ENCODE measurements at regions not wholly inside any gene's neighbourhood (a gene's known extent, or its start where the extent isn't known, plus 50 kb on each side); places are given as distances from the start of the nearest gene placed in this dataset.

GRCh38 chr5:174376726-174377373 lies 331.3 kb downstream of the NSG2 start:
- Histone ChIP-seq H3K9me3 (ENCODE audit: control extremely low read depth in 1 of 5, control insufficient read depth in 4 of 5, insufficient read depth in 2 of 5, low read depth in 1 of 5, low read length in 4 of 5) (peaks cover 0 to 3% (median 0%) of the 10 kb centered on the region in 5 experiments), H3K36me3 (ENCODE audit: control insufficient read depth in 4 of 4, insufficient read depth in 4 of 4, low read length in 3 of 4) (no peaks in the 10 kb centered on the region), H3K4me3 (ENCODE audit: control insufficient read depth in 1 of 7, extremely low read depth in 1 of 7, insufficient read depth in 4 of 7, low read depth in 2 of 7, low read length in 6 of 7) (no peak overlapping the region), H3K27me3 (replicated peaks in 2 of 5; ENCODE audit: control insufficient read depth in 4 of 5, insufficient read depth in 5 of 5, low read length in 4 of 5) (peaks cover 0 to 14% (median 3%) of the 10 kb centered on the region in 5 experiments), H3K27ac (ENCODE audit: insufficient read depth in 1 of 2, low read depth in 1 of 2, low read length in 2 of 2, poor library complexity in 1 of 2, severe bottlenecking in 2 of 2) (no peak overlapping the region), H3K4me1 (ENCODE audit: control extremely low read depth in 1 of 4, control insufficient read depth in 4 of 4, insufficient read depth in 4 of 4, low read length in 3 of 4) (no peaks in the 10 kb centered on the region)
- POLR2A ChIA-PET = no interaction called here
- CTCF ChIA-PET = no interaction called here
- no CpG with 5 or more reads among the region's 6 CpGs for WGBS (ENCODE audit: insufficient coverage)
- no peak for DNase-seq

DNA sequence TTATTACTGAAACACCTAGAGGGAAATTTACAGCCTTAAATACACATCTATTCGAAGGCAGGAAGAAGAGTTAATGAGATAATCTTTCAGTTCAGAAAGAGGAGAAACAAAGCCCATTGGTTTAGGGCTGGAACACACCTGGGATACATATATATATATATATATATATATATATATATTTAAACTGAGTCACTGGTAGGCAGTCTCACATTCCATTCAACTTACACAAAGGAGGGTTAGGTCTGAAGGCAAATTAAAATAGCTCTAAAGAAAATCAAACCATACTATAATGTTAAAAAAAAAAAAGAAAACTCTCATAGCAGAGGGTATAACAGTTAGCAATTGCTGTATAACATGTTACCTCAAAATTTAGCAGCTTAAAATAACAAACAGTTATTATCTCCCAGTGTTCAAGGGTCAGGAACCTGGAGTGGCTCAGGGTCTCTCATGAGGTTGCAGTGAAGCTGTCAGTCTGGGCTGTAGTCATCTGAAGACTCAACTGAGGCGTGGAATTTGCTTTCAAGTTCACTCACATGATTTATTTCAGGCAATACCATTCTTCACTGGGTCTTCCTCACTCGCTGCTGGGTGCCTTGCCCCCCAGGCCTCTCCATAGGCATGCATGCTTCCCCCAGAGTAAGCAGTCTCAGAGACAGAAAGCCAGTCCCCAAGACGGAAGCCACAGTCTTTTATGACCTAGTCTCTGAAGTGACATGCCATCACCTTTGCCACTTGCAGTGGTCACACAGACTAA lies 332.8 kb downstream of the NSG2 start:
- 100% methylated on average over 3 of the region's 4 CpGs for WGBS (ENCODE audit: insufficient coverage)
- CTCF ChIA-PET = no interaction called here
- Histone ChIP-seq H3K4me1 (ENCODE audit: control extremely low read depth in 1 of 4, control insufficient read depth in 4 of 4, insufficient read depth in 4 of 4, low read length in 3 of 4) (no peaks in the 10 kb centered on the region), H3K36me3 (ENCODE audit: control insufficient read depth in 4 of 4, insufficient read depth in 4 of 4, low read length in 3 of 4) (no peaks in the 10 kb centered on the region), H3K27me3 (replicated peaks in 2 of 5; ENCODE audit: control insufficient read depth in 4 of 5, insufficient read depth in 5 of 5, low read length in 4 of 5) (peaks cover 0 to 14% (median 3%) of the 10 kb centered on the region in 5 experiments), H3K27ac (ENCODE audit: insufficient read depth in 1 of 2, low read depth in 1 of 2, low read length in 2 of 2, poor library complexity in 1 of 2, severe bottlenecking in 2 of 2) (no peak overlapping the region), H3K9me3 (ENCODE audit: control extremely low read depth in 1 of 5, control insufficient read depth in 4 of 5, insufficient read depth in 2 of 5, low read depth in 1 of 5, low read length in 4 of 5) (peaks cover 0 to 3% (median 0%) of the 10 kb centered on the region in 5 experiments), H3K4me3 (ENCODE audit: control insufficient read depth in 1 of 7, extremely low read depth in 1 of 7, insufficient read depth in 4 of 7, low read depth in 2 of 7, low read length in 6 of 7) (no peak overlapping the region)
- DNase-seq = no peak
- POLR2A ChIA-PET = no interaction called here

DNA sequence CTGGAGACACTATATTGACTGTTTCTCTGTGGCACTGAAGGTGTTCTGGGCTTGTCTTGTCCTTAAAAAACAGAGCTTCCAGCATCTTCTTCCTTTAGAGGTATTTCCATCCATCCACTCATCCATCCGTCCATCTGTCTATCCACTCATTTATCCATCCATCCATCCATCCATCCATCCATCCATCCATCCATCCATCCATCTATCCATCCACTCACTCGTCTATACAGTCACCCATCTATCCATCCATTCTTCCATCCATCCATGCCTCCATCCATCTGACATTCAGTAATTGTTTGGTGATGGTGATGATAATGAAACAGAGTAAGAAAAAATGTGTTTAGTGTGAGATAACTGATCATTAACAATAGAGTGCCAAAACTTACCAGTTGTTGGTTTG lies 334.8 kb downstream of the NSG2 start:
- peaks cover 0 to 19% (median 3%) of the 10 kb centered on the region in 5 experiments for H3K27me3 ChIP-seq (replicated peaks in 2 of 5; ENCODE audit: control insufficient read depth in 4 of 5, insufficient read depth in 5 of 5, low read length in 4 of 5)
- ChIA-PET POLR2A (no interaction called here), CTCF (no interaction called here)
- H3K4me3 ChIP-seq (ENCODE audit: control insufficient read depth in 1 of 7, extremely low read depth in 1 of 7, insufficient read depth in 4 of 7, low read depth in 2 of 7, low read length in 6 of 7) = no peak overlapping the region
- H3K36me3 ChIP-seq (ENCODE audit: control insufficient read depth in 4 of 4, insufficient read depth in 4 of 4, low read length in 3 of 4) = no peaks in the 10 kb centered on the region
- H3K4me1 ChIP-seq (ENCODE audit: control extremely low read depth in 1 of 4, control insufficient read depth in 4 of 4, insufficient read depth in 4 of 4, low read length in 3 of 4) = no peaks in the 10 kb centered on the region
- WGBS (ENCODE audit: insufficient coverage) = no CpG with 5 or more reads among the region's 2 CpGs
- no peak for DNase-seq
- H3K9me3 ChIP-seq (ENCODE audit: control extremely low read depth in 1 of 5, control insufficient read depth in 4 of 5, insufficient read depth in 2 of 5, low read depth in 1 of 5, low read length in 4 of 5) = peaks cover 0 to 3% (median 0%) of the 10 kb centered on the region in 5 experiments
- H3K27ac ChIP-seq (ENCODE audit: insufficient read depth in 1 of 2, low read depth in 1 of 2, low read length in 2 of 2, poor library complexity in 1 of 2, severe bottlenecking in 2 of 2) = no peak overlapping the region

- H3K9me3 ChIP-seq (ENCODE audit: control extremely low read depth in 1 of 5, control insufficient read depth in 4 of 5, insufficient read depth in 2 of 5, low read depth in 1 of 5, low read length in 4 of 5) = peaks cover 0 to 3% (median 0%) of the 10 kb centered on the region in 5 experiments
- DNase-seq = no peak
- ChIA-PET POLR2A (no interaction called here), CTCF (no interaction called here)
- no peak overlapping the region for H3K27ac ChIP-seq (ENCODE audit: insufficient read depth in 1 of 2, low read depth in 1 of 2, low read length in 2 of 2, poor library complexity in 1 of 2, severe bottlenecking in 2 of 2)
- H3K4me1 ChIP-seq (ENCODE audit: control extremely low read depth in 1 of 4, control insufficient read depth in 4 of 4, insufficient read depth in 4 of 4, low read length in 3 of 4) = no peaks in the 10 kb centered on the region
- WGBS (ENCODE audit: insufficient coverage) = no CpG with 5 or more reads among the region's 4 CpGs
- no peak overlapping the region for H3K4me3 ChIP-seq (ENCODE audit: control insufficient read depth in 1 of 7, extremely low read depth in 1 of 7, insufficient read depth in 4 of 7, low read depth in 2 of 7, low read length in 6 of 7)
- H3K27me3 ChIP-seq (replicated peaks in 2 of 5; ENCODE audit: control insufficient read depth in 4 of 5, insufficient read depth in 5 of 5, low read length in 4 of 5) = peaks cover 0 to 21% (median 2%) of the 10 kb centered on the region in 5 experiments
- no peaks in the 10 kb centered on the region for H3K36me3 ChIP-seq (ENCODE audit: control insufficient read depth in 4 of 4, insufficient read depth in 4 of 4, low read length in 3 of 4)
Observed at GRCh38 chr5:174381241-174381640, 335.7 kb downstream of the NSG2 start.

- POLR2A ChIA-PET = no interaction called here
- 100% methylated on average over 1 of the region's 3 CpGs for WGBS (ENCODE audit: insufficient coverage)
- CTCF ChIA-PET = no interaction called here
- H3K27ac ChIP-seq (ENCODE audit: insufficient read depth in 1 of 2, low read depth in 1 of 2, low read length in 2 of 2, poor library complexity in 1 of 2, severe bottlenecking in 2 of 2) = no peak overlapping the region
- peaks cover 0 to under 1% (median 0%) of the 10 kb centered on the region in 5 experiments for H3K9me3 ChIP-seq (ENCODE audit: control extremely low read depth in 1 of 5, control insufficient read depth in 4 of 5, insufficient read depth in 2 of 5, low read depth in 1 of 5, low read length in 4 of 5)
- no peak for DNase-seq
- peaks cover 0 to 29% (median 0%) of the 10 kb centered on the region in 5 experiments for H3K27me3 ChIP-seq (replicated peaks in 2 of 5; ENCODE audit: control insufficient read depth in 4 of 5, insufficient read depth in 5 of 5, low read length in 4 of 5)
- no peaks in the 10 kb centered on the region for H3K36me3 ChIP-seq (ENCODE audit: control insufficient read depth in 4 of 4, insufficient read depth in 4 of 4, low read length in 3 of 4)
- no peaks in the 10 kb centered on the region for H3K4me1 ChIP-seq (ENCODE audit: control extremely low read depth in 1 of 4, control insufficient read depth in 4 of 4, insufficient read depth in 4 of 4, low read length in 3 of 4)
- H3K4me3 ChIP-seq (ENCODE audit: control insufficient read depth in 1 of 7, extremely low read depth in 1 of 7, insufficient read depth in 4 of 7, low read depth in 2 of 7, low read length in 6 of 7) = no peak overlapping the region
Observed at GRCh38 chr5:174383210-174384167, 338.0 kb downstream of the NSG2 start.

DNA sequence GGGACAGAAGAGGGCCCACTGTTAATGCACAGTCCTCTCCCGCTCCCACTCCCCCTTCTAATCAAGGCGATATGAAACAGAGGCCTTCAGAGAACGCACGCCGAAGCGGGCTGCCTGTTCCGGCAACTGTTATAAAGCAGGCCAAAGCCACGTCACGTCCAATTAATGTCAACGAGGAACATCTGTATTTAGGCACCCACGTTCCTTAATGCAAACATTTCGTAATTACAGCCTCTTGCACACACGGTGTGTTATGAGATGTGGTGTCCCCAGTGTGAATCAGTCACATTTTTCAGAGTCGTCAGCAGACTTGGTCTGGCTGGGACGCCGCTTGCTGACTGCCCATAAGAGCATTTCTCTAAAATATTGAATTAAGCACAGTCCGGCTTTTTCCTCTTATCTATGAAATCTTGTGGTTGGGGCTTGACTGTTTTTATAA lies 339.0 kb downstream of the NSG2 start:
- POLR2A ChIA-PET = no interaction called here
- H3K27ac ChIP-seq (ENCODE audit: insufficient read depth in 1 of 2, low read depth in 1 of 2, low read length in 2 of 2, poor library complexity in 1 of 2, severe bottlenecking in 2 of 2) = no peak overlapping the region
- no peaks in the 10 kb centered on the region for H3K36me3 ChIP-seq (ENCODE audit: control insufficient read depth in 4 of 4, insufficient read depth in 4 of 4, low read length in 3 of 4)
- peaks cover 0 to 33% (median 0%) of the 10 kb centered on the region in 5 experiments for H3K27me3 ChIP-seq (replicated peaks in 2 of 5; ENCODE audit: control insufficient read depth in 4 of 5, insufficient read depth in 5 of 5, low read length in 4 of 5)
- H3K9me3 ChIP-seq (ENCODE audit: control extremely low read depth in 1 of 5, control insufficient read depth in 4 of 5, insufficient read depth in 2 of 5, low read depth in 1 of 5, low read length in 4 of 5) = no peaks in the 10 kb centered on the region
- H3K4me3 ChIP-seq (ENCODE audit: control insufficient read depth in 1 of 7, extremely low read depth in 1 of 7, insufficient read depth in 4 of 7, low read depth in 2 of 7, low read length in 6 of 7) = no peak overlapping the region
- CTCF ChIA-PET = no interaction called here
- 80% methylated on average over 13 of the region's 17 CpGs for WGBS (ENCODE audit: insufficient coverage)
- no peaks in the 10 kb centered on the region for H3K4me1 ChIP-seq (ENCODE audit: control extremely low read depth in 1 of 4, control insufficient read depth in 4 of 4, insufficient read depth in 4 of 4, low read length in 3 of 4)
- DNase-seq = no peak

Measured in common myeloid progenitor, CD34-positive (primary cell).